GM12872 (cell line): ENCODE measurements at regions not wholly inside any gene's neighbourhood (a gene's known extent, or its start where the extent isn't known, plus 50 kb on each side); places are given as distances from the start of the nearest gene placed in this dataset.
A peak's percentile ranks its signal among the peaks of the same experiment; 100 is the strongest.

Experiments
- TF ChIP-seq, protein P1 (sequence below): IDR thresholded peaks from 3 replicates; pipeline ENCODE4 v1.5.1; 2011; ENCODE audit warnings: low read depth, mild to moderate bottlenecking, low read length, moderate library complexity; ENCODE audit not compliant: insufficient read depth

DNA sequence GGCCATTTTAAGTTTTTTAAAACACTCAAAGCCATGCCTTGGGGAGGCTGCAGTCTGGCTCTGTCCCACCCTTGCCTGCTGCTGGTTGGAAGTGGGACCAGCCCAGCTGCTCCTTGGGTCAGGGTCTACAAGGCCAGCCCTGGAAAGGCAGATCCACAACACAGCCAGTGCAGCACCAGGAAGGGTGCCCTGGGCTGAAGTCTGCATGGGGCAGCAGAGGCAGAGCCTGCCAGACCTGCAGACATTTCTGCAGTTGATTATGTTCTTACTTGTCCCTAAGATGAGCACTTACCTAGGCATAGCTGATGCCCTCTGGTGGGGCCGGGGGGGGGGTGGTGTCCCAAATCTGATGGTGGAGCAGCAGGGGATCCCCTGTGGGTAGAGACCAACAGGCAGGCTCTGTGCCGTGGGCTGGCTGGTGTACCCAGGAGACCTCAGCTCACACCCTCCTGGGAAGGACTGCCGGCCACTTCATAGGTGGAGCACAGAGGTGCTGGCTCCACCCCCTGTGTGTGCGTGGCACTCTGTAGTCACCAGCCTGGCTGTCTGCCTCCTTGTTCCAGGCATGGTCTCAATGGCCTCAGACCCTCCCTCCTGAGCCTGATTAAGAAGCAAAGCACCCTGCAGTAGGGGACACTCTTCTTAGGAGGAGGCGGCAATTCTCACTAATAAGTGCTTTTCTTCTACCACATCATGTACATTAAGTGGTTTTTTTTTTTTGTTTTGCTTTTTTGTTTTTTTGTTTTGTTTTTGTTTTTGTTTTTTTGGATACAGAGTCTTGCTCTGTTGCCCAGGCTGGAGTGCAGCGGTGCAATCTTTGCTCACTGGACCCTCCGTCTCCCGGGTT is 97.4 kb upstream of the KLF13 start:
- TF ChIP-seq, protein P1, sequence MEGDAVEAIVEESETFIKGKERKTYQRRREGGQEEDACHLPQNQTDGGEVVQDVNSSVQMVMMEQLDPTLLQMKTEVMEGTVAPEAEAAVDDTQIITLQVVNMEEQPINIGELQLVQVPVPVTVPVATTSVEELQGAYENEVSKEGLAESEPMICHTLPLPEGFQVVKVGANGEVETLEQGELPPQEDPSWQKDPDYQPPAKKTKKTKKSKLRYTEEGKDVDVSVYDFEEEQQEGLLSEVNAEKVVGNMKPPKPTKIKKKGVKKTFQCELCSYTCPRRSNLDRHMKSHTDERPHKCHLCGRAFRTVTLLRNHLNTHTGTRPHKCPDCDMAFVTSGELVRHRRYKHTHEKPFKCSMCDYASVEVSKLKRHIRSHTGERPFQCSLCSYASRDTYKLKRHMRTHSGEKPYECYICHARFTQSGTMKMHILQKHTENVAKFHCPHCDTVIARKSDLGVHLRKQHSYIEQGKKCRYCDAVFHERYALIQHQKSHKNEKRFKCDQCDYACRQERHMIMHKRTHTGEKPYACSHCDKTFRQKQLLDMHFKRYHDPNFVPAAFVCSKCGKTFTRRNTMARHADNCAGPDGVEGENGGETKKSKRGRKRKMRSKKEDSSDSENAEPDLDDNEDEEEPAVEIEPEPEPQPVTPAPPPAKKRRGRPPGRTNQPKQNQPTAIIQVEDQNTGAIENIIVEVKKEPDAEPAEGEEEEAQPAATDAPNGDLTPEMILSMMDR = no peak

DNA sequence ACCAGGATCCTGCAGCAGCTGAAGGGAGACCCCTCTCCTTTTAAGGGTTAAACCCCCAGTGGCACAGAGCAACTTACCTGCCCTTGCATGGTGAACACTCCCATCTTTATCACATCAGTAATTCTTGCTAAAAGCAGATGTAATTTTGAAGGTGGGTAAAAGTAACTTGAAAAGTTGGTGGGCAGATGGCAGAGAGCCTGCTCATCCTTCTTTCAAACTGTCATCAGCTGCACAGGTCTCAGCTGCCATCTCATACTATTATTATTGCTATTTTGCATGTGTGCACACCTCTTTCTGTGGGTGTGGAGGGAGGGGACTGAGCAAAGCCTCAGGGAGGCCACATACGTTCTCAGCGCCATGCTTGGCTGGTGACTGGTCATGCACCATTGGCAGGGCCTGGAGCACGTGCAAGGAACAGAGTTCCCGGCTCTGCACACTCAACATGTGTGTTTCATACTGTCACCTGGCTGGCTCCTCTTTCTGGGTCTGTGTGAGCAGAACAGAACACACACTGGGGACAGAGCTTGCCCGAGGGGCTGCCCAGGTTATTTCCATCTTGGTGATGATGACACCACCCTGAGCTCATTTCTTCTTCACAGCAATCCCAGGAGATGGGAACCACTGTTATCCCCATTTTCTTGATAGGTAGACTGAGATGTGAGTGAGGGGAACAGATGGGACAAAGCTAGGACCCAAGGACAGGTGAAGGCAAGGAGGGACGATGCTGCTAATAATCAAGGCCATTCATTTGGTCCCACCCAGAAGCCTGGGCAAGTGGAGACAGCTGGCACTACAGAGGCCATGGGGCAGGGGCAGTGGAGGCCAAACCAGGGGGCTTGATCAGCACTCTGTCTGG is 95.8 kb upstream of the KLF13 start:
- TF ChIP-seq, protein P1 = no peak

DNA sequence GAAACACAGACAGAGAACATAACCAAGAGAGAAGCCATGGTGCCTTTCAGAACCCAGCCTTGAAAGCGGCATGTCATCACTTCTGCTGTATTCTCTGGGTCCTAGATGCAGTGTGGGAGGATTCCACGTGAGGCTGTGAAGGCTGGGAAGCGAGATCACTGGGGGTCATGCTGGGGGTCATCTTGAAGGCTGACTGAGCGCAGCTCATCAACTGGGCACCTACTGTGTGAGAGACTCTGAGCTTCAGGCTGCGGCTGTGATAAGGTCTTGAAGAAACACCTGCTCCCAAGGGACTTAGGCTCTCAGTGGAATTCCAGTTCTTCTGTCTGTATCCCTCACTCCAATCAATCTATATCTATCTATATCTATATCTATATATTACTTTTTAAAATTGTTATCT is 91.8 kb upstream of the KLF13 start:
- TF ChIP-seq, protein P1 = no peak

DNA sequence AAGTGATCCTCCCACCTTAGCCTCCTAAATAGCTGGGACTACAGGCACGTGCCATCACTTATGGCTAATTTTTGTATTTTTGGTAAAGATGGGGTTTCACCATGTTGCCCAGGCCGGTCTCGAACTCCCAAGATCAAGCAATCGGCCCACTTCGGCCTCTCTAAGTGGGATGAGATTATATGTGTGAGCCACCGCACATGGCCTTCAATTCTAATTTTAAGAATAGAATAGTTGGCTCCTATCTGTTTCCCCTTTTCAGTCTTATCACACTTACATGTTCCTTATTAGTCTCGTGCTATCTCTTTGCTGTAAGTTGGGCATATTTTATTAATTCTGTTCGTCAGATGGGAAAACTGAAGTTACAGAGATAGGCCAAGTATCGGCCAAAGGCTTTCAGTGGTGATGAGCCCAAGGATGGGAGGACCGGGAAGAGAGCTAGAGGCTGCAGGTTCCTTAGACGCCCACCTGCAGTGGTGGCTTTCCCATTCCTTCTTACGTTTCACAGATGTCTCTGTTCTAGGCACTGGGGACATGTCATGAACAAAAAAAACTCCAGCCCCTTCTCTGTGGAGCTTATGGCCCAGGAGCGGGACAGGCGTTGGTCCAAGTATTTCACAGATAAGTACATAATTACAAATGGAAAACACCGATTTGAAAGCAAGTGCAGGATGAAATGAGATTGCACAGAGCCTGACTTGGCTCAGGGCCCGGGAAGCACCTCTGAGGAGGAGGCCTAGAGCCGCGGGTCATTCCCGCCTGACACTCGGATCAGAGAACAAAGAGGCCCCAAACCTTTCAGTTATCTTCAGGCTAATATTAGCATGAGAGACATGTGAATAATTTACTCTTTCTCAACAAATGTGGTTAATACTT is 91.1 kb upstream of the KLF13 start:
- TF ChIP-seq, protein P1 = no peak

DNA sequence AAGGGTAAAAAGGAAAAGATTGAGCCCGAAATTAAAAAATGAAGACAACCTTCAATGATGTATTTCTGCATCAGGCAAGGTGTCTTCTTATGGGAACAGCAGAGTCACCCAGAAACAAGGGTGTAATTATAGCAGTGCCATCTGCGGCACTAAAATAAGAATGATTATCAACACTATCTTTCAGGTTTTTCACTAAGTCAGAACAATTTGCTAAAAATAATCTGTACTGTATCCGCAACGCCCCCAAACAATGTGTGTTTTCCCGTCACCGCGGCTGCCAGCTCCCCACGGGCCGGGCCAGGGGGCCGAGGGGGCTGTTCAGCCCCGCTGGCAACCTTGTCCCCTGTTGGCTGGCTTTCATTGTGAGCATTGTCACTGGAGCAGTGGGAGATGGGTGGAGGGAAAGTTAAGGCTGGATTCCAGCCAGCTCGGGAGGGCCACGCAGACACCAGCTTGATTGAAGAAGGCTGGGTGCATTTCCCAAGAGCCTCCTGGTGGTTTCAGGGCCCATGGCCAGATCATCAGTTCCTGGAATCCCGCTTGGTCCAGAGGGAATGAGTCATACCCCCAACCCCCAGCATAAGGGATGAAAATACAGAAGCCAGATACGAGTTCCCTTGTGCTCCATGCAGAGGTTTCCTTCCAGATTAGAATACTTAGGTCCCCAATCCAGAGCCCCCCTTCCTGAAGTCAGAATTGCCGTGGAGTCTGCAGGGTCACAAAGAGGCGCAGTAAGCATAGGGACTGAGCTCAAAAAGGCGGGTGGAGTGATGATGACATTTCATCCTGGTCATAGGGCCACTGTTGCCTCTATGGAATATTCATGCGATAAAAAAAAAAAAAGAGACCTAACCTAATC is 90.2 kb upstream of the KLF13 start:
- TF ChIP-seq, protein P1 = peak; percentile 25; the same call in 1 of the 3 replicates

DNA sequence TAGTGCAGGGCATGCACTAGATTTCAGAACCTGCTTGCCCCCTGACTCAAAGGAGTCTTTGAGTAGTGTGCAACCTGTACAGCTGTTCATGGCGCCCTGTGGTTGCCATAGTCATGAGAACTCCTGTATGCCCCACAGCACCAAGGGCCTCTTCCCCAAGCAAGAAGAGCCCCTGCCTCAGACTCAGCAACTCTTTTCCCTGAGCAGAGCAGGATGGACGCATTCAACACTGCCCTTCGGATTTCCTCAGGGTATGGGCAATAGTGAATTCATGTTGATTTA is 89.7 kb upstream of the KLF13 start:
- TF ChIP-seq, protein P1 = no peak
